NCI-H82 treated with DMSO at 0.1 percent for 48 hours (cell line): ENCODE measurements at regions not wholly inside any gene's neighbourhood (a gene's known extent, or its start where the extent isn't known, plus 50 kb on each side); places are given as distances from the start of the nearest gene placed in this dataset.
A peak's percentile ranks its signal among the peaks of the same experiment; 100 is the strongest.

ENCODE experiments used
- DNase-seq: peaks from one replicate; lab custom pipeline; 2025; ENCODE audit not compliant: unreplicated experiment; lab: John Stamatoyannopoulos, UW

- DNase-seq, result no peak
Measured at GRCh38 chr5:86768699-86769202, 151.0 kb downstream of the COX7C start.

GRCh38 chr5:86780018-86780417 is 162.3 kb downstream of the COX7C start:
- DNase-seq, result no peak

- DNase-seq, result no peak
Measured at GRCh38 chr5:86786955-86787354, 169.2 kb downstream of the COX7C start.

GRCh38 chr5:86795659-86796058 is 177.9 kb downstream of the COX7C start:
- no peak for DNase-seq

- DNase-seq, result no peak
Measured at GRCh38 chr5:86797677-86798076, 179.9 kb downstream of the COX7C start.

- no peak for DNase-seq
Measured at GRCh38 chr5:86806206-86806605, 188.5 kb downstream of the COX7C start.

- no peak for DNase-seq
Measured at GRCh38 chr5:86807046-86808031, 189.6 kb downstream of the COX7C start.

- no peak for DNase-seq
Measured at GRCh38 chr5:86814315-86814714, 196.6 kb downstream of the COX7C start.

GRCh38 chr5:86814907-86815306 is 197.2 kb downstream of the COX7C start:
- no peak for DNase-seq

- DNase-seq, result no peak
Measured at GRCh38 chr5:86824637-86825036, 206.9 kb downstream of the COX7C start.

GRCh38 chr5:86831128-86831527 is 213.4 kb downstream of the COX7C start:
- DNase-seq, result no peak

- DNase-seq, result no peak
Measured at GRCh38 chr5:86833868-86834267, 216.1 kb downstream of the COX7C start.

GRCh38 chr5:86837610-86838009 is 219.9 kb downstream of the COX7C start:
- no peak for DNase-seq

- DNase-seq, result no peak
Measured at GRCh38 chr5:86838083-86838482, 220.3 kb downstream of the COX7C start.

- DNase-seq, result no peak
Measured at GRCh38 chr5:86841000-86841644, 223.4 kb downstream of the COX7C start.

GRCh38 chr5:86858442-86858841 is 240.7 kb downstream of the COX7C start:
- no peak for DNase-seq

GRCh38 chr5:86861512-86861911 is 243.8 kb downstream of the COX7C start:
- peak; percentile 62 for DNase-seq

- no peak for DNase-seq
Measured at GRCh38 chr5:86862093-86862492, 244.4 kb downstream of the COX7C start.

- peak; percentile 77 for DNase-seq
Measured at GRCh38 chr5:86864051-86864450, 246.3 kb downstream of the COX7C start.

GRCh38 chr5:86865256-86865785 is 247.6 kb downstream of the COX7C start:
- no peak for DNase-seq

- DNase-seq, result no peak
Measured at GRCh38 chr5:86866036-86866435, 248.3 kb downstream of the COX7C start.

- DNase-seq, result no peak
Measured at GRCh38 chr5:86869268-86869667, 251.5 kb downstream of the COX7C start.
